GM18498 (cell line): ENCODE measurements at regions not wholly inside any gene's neighbourhood (a gene's known extent, or its start where the extent isn't known, plus 50 kb on each side); places are given as distances from the start of the nearest gene placed in this dataset.
"Not testable (repeated sequence)": the region's sequence is repeated elsewhere in the genome, so short reads cannot be mapped to it uniquely, and the experiment has no call there.

ENCODE experiments used
- ATAC-seq: cut with Tn5 transposase; IDR thresholded peaks from one replicate; pipeline ENCODE4 v1.9.1; 2021; ENCODE audit warnings: mild to moderate bottlenecking, moderate library complexity; ENCODE audit not compliant: unreplicated experiment

DNA sequence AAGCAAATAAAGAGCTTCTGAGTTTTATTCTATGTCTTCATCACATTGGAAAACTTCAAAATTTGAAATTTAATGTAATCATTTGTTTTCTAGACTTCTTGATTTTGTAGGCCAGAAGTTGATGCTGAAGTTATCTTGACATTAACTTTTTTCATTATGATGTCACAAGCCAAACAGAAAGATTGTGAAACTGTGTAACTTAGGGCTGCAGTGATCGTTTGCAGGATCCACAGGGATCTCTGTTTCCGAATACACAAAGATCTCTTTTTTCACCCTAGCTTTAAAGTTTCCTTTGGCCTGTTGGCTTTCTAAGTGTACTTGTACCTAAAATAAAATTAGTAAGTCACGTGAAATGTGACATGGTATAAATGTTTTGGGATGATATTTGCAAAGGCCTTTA lies 594.9 kb upstream of the CDH2 start:
- ATAC-seq: no peak

- ATAC-seq: no peak
Measured at GRCh38 chr18:28768791-28769768, 592.1 kb upstream of the CDH2 start.

DNA sequence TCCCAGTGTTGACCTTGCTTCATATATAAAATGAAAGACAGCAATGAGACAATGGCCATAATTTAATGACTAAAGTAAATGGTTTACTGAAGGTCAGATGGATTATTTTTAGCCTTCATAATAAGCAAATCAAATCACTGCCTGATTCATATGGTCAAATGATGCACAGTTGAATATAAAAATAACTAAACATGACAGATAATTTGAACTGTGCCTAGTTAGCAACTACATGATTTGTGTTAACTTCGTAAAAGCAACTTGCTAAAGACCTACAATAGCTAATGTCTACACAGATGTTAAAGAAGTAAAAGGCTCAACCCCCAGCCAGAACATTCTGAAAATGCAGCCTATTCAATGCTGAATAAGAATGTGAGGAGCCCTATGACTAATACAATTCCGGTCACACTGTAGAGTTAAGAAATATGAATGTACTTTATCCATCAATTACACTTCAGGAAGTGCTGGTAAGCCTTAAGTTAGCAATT lies 590.8 kb upstream of the CDH2 start:
- ATAC-seq: no peak

DNA sequence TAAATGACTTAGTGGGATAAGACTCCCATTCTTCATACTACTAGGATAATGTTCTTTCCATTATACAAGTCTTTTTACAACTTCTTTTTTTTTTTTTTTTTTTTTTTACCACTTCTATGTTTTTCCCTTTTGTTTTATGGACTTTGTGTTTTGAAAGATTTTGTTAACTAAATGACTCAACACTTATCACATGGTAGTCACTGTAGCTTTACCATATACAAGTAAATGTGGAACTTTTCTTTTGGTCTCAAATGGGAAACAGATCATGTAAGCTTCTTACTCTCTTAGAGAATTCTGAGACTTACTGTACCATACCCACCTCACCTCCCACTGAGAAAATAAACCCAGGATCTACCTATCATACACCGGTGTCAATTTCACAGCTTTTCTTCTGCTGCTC lies 590.3 kb upstream of the CDH2 start:
- no peak for ATAC-seq

GRCh38 chr18:28766721-28767120 lies 589.8 kb upstream of the CDH2 start:
- no peak for ATAC-seq

DNA sequence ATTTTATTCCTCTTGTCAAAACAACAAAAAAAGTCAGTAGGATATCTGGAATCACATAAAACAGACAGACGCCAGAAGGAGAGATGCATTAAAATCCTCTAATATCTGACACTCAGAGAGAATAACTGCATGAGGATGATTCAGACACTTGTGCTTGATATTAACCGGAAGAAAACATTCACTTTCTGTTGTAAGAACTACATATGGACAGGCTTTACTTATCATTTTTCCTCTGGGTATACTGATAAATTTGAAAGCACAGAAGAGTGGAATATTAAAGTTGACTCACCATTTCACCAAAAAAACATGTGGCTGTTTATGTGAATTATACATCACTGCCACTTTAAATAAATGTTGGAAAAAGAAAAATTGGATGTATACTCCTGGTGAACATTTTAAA lies 589.1 kb upstream of the CDH2 start:
- ATAC-seq: no peak

- no peak for ATAC-seq
Measured at GRCh38 chr18:28760299-28760698, 583.4 kb upstream of the CDH2 start.

DNA sequence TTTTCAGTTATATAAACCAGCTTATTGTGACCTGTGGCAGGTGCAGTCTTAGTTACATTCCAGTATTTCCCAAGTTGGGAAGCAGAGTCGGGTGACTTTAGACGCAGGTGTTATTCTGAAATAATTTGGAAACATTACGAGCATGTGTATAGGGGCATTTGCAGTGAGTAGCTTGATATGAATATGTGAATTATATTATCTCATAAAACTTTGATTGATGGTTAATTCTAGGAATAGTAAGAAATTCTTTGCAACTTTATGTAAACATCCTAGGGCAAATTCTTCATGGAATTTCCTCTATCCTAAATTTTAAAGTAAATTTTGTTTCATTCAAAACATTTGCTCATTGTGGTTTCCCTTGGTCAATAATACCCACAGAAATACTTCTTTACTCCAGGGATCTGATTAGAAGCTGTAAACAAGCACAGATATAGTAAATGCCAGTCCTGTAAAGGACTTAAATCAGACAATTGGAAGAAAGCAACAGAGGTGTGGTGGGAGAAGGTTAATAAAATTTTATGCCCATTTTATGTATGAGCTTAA lies 580.6 kb upstream of the CDH2 start:
- ATAC-seq: no peak

DNA sequence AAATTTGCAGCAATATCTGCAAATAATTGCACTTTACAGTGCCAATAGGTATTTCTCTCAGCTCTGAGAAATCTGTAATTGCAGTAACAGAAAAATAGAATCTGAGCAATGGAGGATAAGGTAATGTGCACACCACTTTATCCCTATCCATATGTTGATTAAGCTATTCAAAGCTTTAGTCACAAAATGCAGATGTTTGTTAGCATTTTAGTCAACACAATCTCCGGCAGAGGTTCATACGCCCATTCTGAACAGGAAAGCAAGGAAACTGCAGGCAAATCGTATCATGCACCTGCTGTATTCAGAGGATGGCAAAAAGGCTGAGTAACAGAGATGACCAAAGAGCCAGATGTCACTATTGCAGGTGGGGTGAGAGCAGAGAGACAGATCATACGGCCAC lies 566.2 kb upstream of the CDH2 start:
- no peak for ATAC-seq

- ATAC-seq: no peak
Measured at GRCh38 chr18:28740575-28740974, 563.6 kb upstream of the CDH2 start.

- ATAC-seq: no peak
Measured at GRCh38 chr18:28736951-28737350, 560.0 kb upstream of the CDH2 start.

DNA sequence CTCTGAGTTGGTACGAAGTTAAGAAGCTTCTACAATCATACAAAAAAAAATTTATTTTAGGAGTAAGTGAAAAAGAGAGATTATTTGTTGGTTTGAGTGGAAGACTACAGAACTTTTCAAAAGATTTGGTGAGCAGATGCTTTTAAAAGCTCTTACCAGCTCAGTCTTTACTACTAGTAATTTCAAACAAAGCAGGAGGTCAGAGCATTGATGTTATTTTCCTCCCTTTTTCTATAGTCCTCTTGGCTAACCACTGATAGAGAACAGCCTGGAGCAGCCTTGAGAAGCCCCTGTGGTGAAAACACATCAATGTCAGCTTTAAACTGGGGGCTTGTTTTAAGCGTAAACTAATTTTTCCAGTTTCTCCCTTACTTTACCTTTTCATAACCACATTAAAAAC lies 559.3 kb upstream of the CDH2 start:
- no peak for ATAC-seq

DNA sequence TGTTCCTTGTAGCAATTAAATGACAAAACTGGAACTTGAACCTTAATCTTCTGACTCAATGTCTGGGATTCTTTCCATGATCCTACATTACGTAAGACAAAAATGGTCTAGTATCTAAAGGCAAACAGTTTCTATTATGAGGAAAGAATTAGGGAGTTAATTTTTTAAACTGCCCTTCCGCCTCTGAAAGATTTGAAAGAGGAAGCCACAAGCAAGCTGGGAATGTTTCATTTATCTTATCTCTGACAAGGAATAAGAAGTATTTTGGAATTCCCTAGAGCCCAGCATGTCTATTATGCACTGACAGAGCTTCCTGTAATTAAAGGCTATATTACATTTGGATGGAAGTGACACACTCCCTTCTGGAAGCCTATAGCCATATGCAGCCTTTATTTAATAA lies 558.8 kb upstream of the CDH2 start:
- ATAC-seq: no peak

- ATAC-seq: no peak
Measured at GRCh38 chr18:28729321-28729720, 552.4 kb upstream of the CDH2 start.

- no peak for ATAC-seq
Measured at GRCh38 chr18:28728891-28729290, 552.0 kb upstream of the CDH2 start.

GRCh38 chr18:28727189-28727588 lies 550.3 kb upstream of the CDH2 start:
- not testable (repeated sequence) for ATAC-seq

- ATAC-seq: no peak
Measured at GRCh38 chr18:28725876-28726275, 548.9 kb upstream of the CDH2 start.

GRCh38 chr18:28723506-28723905 lies 546.6 kb upstream of the CDH2 start:
- no peak for ATAC-seq

- ATAC-seq: no peak
Measured at GRCh38 chr18:28718696-28719095, 541.8 kb upstream of the CDH2 start.

GRCh38 chr18:28716338-28716737 lies 539.4 kb upstream of the CDH2 start:
- ATAC-seq: no peak

DNA sequence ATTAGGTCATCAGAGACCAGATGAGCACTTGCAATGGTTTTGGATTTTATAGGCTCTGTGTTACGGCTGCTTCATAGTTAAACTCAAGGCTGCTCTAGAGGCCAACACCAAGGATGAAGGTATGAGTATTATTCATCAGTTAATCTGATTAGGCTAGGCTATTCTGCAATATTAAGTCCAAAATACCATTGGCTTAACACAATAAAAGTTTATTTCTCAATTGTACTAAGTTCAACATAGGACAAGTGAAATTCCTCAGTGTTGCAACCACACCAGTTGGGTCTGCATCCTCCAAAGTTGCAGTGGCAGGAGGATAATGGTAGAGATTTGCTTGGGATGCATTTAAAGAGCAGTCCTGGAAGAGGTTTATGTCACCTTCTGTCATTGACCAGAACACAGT lies 538.3 kb upstream of the CDH2 start:
- no peak for ATAC-seq

- no peak for ATAC-seq
Measured at GRCh38 chr18:28714498-28714897, 537.6 kb upstream of the CDH2 start.
